HG03520 (cell line): ENCODE measurements at regions not wholly inside any gene's neighbourhood (a gene's known extent, or its start where the extent isn't known, plus 50 kb on each side); places are given as distances from the start of the nearest gene placed in this dataset.
"Not testable (repeated sequence)": the region's sequence is repeated elsewhere in the genome, so short reads cannot be mapped to it uniquely, and the experiment has no call there.

ENCODE experiments used
- ATAC-seq: cut with Tn5 transposase; IDR thresholded peaks from one replicate; pipeline ENCODE4 v1.9.1; 2021; ENCODE audit warnings: mild to moderate bottlenecking, moderate library complexity; ENCODE audit not compliant: unreplicated experiment

DNA sequence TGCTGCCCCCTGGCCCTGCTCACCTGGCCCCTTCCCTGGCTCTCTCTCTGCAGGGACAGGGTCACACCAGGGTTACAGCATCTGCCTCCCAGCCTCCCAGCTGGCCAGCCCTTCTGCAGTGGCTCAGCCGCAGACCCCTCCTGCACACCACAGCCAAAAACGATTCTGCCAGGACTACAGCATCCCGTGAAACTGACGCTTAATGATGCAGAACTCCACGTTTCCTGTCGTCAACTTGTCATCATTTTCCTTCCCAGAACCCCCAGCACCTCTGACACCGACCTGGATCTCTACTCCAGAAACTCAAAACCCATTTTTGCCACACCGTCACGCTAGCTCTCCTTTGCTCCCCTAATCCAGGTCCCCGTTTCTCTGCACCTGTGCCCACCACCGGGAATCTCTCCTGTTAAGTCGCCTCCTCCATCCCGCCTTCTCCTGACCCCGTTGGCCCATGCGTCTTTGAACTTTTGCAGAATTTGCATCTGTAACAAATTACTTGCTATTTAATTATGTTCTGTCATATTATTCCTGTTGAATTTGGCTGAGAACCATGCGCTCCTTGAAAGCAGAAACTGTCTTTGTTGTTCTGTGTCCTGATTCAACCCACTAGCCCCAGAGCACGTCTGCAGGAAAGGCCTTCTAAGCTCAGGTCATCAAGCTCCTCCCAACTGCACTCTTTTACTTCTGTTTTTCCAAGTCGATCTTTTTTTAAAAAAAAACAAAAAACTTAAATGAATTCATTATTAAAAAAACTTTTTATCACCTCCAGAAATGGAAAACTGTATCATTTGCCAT, 173.2 kb upstream of the COPS8 start:
- no peak for ATAC-seq

GRCh38 chr2:236915186-236915585, 170.5 kb upstream of the COPS8 start:
- ATAC-seq, result no peak

GRCh38 chr2:236915726-236916125, 170.0 kb upstream of the COPS8 start:
- no peak for ATAC-seq

GRCh38 chr2:236916181-236916580, 169.5 kb upstream of the COPS8 start:
- no peak for ATAC-seq

DNA sequence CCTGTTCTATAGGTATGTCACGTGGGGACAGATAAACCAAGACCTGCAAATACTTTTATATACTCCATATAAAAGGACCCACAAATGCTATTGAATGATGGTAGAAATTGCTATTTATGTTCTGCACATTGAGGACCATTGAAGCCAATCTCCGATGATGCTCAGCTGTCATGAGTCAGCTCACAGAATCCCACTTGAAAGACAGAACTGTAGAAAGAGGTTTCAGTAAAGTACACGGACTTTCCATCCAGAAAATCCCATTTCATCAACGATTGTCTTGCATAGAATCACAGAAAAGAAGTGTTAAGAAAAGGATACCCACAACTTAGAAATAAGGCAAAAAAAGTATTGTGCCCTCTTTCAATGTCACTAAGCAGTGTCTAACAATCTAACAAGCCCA, 169.0 kb upstream of the COPS8 start:
- ATAC-seq, result no peak

DNA sequence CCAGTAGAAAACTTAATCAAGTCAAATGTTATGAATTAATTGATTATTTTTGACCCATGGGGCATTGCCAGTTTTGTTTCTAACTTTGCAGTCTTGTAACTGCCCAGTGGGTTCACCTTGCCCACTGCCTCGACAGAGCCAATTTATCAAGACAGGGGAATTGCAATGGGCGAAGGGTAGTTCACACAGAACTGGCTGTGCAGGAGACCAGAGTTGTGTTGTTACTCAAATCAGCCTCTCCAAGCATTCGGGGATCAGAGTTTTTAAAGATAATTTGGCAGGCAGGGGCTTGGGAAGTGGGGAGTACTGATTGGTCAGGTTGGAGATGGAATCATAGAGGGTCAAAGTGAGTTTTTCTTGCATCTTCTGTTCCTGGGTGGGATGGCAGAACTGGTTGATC, 168.5 kb upstream of the COPS8 start:
- ATAC-seq, result no peak

- no peak for ATAC-seq
Measured at GRCh38 chr2:236918545-236918944, 167.1 kb upstream of the COPS8 start.

- ATAC-seq, result no peak
Measured at GRCh38 chr2:236919209-236919608, 166.5 kb upstream of the COPS8 start.

DNA sequence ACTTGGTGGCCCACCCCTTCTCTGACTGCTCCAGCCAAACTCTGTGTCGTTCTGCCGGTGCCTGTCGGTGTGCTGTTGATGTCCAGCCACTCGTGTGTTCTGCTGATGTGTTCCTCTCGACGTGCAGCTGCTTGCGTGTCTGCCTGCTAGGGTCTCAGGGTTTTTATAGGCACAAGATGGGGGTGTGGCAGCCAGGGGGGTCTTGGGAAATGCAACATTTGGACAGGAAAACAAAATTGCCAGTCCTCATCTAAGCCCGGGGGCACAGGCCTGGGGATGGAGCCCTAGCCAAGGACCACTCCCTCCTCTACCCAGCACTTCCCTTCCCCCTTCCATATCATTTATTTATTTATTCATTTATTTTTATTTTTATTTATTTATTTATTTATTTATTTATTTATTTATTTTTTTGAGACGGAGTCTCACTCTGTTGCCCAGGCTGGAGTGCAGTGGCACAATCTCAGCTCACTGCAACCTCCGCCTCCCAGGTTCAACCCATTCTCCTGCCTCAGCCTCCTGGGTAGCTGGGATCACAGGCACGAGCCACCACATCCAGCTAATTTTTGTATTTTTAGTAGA, 165.8 kb upstream of the COPS8 start:
- ATAC-seq, result not testable (repeated sequence)

DNA sequence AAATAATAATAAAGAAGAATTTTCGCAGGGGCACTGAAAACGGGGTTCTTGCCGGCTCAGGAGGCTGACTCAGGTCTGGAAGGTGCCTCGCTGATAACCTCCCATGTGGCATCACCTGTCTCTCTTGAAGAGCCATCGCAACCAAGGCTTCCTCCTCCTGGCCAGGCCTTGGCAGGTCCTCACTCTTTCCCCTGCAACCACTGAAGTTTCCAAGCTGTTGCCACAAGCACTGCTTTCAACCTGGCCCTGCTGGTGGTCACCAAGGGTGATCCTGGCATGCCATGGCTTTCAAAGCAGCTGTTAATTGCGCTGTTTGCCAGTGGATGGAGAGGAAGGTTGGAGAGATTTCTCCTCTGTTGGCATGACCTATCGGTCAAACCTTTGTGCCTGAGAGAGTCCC, 163.6 kb upstream of the COPS8 start:
- no peak for ATAC-seq

- no peak for ATAC-seq
Measured at GRCh38 chr2:236928380-236929037, 157.2 kb upstream of the COPS8 start.

DNA sequence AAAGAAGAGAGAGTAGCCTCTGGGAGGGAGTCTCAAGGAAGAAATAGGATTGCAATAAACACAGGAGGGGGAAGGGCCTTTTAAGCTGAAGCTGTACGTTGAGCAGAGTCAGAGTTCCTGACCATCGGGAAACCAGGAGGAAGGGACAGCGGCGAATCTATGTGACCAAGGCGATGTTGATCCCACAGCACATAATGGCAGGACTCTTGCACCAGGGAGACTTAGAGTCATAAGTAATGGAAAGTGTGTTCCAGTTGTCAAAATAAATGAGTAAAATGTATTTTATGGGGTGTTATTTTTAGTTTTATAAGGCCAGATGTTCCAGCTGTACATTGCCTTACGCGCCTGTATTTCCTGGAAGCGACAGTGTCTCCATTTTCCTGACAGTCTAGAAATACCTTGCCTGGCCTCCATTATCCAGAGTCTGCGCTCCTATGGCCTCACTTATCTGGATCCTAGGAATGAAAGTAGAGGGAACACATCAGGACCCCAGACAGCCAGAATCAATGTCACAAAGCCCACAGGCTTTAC, 152.8 kb upstream of the COPS8 start:
- ATAC-seq, result no peak

DNA sequence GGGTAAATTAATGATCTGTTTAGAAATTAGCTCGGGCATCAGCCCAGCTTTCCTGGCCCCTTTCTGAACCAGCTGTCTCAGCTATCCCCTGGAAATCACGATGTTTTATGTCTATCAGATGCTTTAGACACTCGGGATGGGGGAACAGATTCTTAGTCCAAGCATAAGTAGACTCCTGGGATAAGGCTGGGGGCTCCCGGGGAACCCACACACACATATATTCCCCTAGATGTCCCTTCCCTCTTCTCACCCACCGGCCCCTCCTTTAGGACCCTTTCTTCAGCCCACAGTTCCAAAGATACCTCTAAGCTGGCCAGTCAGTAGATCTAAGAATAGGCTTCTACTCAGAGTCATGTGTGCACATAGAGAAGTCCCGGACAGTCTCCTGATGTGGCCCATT, 151.5 kb upstream of the COPS8 start:
- ATAC-seq, result no peak

DNA sequence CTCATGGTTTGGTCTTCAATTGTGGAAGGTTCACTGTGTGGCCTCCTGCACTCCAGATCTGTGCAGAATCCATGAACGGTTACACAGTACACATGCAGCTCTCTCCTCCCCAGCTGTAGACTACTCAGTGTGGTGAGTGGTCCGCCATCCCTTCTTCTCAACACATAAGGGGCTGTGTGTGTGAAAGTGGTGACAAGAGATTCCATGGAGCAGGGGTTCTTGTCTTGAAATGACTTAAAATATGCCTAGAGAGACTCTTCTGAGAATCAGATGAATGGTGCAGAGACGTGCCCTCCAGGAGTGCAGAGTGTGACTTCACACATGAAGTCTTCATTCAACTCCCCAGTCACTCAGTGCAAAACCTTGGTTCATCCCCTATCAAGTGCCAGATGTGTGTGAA, 151.0 kb upstream of the COPS8 start:
- ATAC-seq, result no peak

- ATAC-seq, result no peak
Measured at GRCh38 chr2:236935083-236935482, 150.6 kb upstream of the COPS8 start.

- no peak for ATAC-seq
Measured at GRCh38 chr2:236935631-236936445, 149.9 kb upstream of the COPS8 start.

- no peak for ATAC-seq
Measured at GRCh38 chr2:236936446-236936940, 149.2 kb upstream of the COPS8 start.

GRCh38 chr2:236938126-236938525, 147.6 kb upstream of the COPS8 start:
- ATAC-seq, result no peak

DNA sequence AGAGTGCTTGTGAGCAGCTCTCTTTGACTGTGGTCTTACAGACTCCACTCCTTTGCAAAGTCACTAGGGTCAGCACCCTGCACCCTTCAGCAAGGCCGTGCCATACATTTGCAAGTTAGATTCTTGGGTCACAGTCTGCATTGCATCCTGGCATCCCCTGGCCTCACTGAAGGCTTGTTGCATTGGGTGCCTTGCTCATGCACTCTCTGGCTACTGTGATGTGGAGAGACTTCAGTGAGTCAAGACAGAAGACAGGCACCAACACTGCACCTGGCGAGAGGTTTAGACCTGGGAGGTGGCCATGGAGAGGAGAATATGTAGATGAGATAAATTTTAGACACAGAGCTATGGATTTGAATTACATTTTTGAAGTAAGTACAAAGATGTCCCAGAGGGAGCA, 146.4 kb upstream of the COPS8 start:
- no peak for ATAC-seq

- ATAC-seq, result no peak
Measured at GRCh38 chr2:236939721-236940231, 145.9 kb upstream of the COPS8 start.

GRCh38 chr2:236940497-236940896, 145.2 kb upstream of the COPS8 start:
- ATAC-seq, result no peak
